Activated naive CD8-positive, alpha-beta T cell treated with anti-CD3 and anti-CD28 coated beads for 36 hours (primary cell): ENCODE measurements at regions not wholly inside any gene's neighbourhood (a gene's known extent, or its start where the extent isn't known, plus 50 kb on each side); places are given as distances from the start of the nearest gene placed in this dataset.

ENCODE experiments used
- DNase-seq: peaks from one replicate; pipeline ENCODE4 v3.0.0; 2021
- H3K27ac Mint-ChIP-seq: one replicate; pipeline ENCODE4 v1.8.0; 2022; ENCODE audit warnings: mild to moderate bottlenecking, moderate library complexity, mixed read lengths
- H3K27me3 Mint-ChIP-seq: one replicate; pipeline ENCODE4 v1.8.0; 2022; ENCODE audit warnings: mild to moderate bottlenecking, mixed read lengths
- H3K36me3 Mint-ChIP-seq: one replicate; pipeline ENCODE4 v1.8.0; 2021; ENCODE audit warnings: mild to moderate bottlenecking, mixed read lengths
- H3K4me1 Mint-ChIP-seq: one replicate; pipeline ENCODE4 v1.8.0; 2021; ENCODE audit warnings: mixed read lengths
- H3K4me3 Mint-ChIP-seq: one replicate; pipeline ENCODE4 v1.8.0; 2022; ENCODE audit warnings: mild to moderate bottlenecking, moderate library complexity, mixed read lengths
- H3K9me3 Mint-ChIP-seq: one replicate; pipeline ENCODE4 v1.8.0; 2022; ENCODE audit warnings: mixed read lengths

GRCh38 chr13:76720416-76720815, 165.8 kb downstream of the KCTD12 start:
- Mint-ChIP-seq H3K9me3 (no peaks in the 10 kb centered on the region), H3K4me1 (no peaks in the 10 kb centered on the region), H3K27ac (no peak overlapping the region), H3K4me3 (no peak overlapping the region), H3K36me3 (no peaks in the 10 kb centered on the region), H3K27me3 (no peaks in the 10 kb centered on the region)
- DNase-seq: no peak

GRCh38 chr13:76719955-76720354, 166.2 kb downstream of the KCTD12 start:
- Mint-ChIP-seq H3K27me3 (no peaks in the 10 kb centered on the region), H3K36me3 (no peaks in the 10 kb centered on the region), H3K9me3 (no peaks in the 10 kb centered on the region), H3K4me1 (no peaks in the 10 kb centered on the region), H3K4me3 (no peak overlapping the region), H3K27ac (no peak overlapping the region)
- no peak for DNase-seq

GRCh38 chr13:76717092-76717491, 169.1 kb downstream of the KCTD12 start:
- H3K27ac Mint-ChIP-seq: no peak overlapping the region
- no peak for DNase-seq
- no peaks in the 10 kb centered on the region for H3K9me3 Mint-ChIP-seq
- H3K4me3 Mint-ChIP-seq: no peak overlapping the region
- H3K27me3 Mint-ChIP-seq: no peaks in the 10 kb centered on the region
- H3K36me3 Mint-ChIP-seq: no peaks in the 10 kb centered on the region
- H3K4me1 Mint-ChIP-seq: no peaks in the 10 kb centered on the region

- H3K4me3 Mint-ChIP-seq: no peak overlapping the region
- DNase-seq: no peak
- no peaks in the 10 kb centered on the region for H3K27me3 Mint-ChIP-seq
- no peaks in the 10 kb centered on the region for H3K4me1 Mint-ChIP-seq
- no peaks in the 10 kb centered on the region for H3K9me3 Mint-ChIP-seq
- no peaks in the 10 kb centered on the region for H3K36me3 Mint-ChIP-seq
- H3K27ac Mint-ChIP-seq: no peak overlapping the region
These were observed 170.6 kb downstream of the KCTD12 start for GRCh38 chr13:76715621-76716020.

- Mint-ChIP-seq H3K27ac (no peak overlapping the region), H3K4me3 (no peak overlapping the region), H3K9me3 (no peaks in the 10 kb centered on the region), H3K36me3 (no peaks in the 10 kb centered on the region), H3K4me1 (no peaks in the 10 kb centered on the region), H3K27me3 (no peaks in the 10 kb centered on the region)
- no peak for DNase-seq
These were observed 171.1 kb downstream of the KCTD12 start for GRCh38 chr13:76715075-76715474.

GRCh38 chr13:76713280-76713679, 172.9 kb downstream of the KCTD12 start:
- Mint-ChIP-seq H3K27me3 (no peaks in the 10 kb centered on the region), H3K36me3 (no peaks in the 10 kb centered on the region), H3K9me3 (no peaks in the 10 kb centered on the region), H3K27ac (no peak overlapping the region), H3K4me3 (no peak overlapping the region), H3K4me1 (no peaks in the 10 kb centered on the region)
- DNase-seq: no peak

- Mint-ChIP-seq H3K36me3 (no peaks in the 10 kb centered on the region), H3K4me1 (no peaks in the 10 kb centered on the region), H3K27me3 (no peaks in the 10 kb centered on the region), H3K9me3 (no peaks in the 10 kb centered on the region), H3K4me3 (no peak overlapping the region), H3K27ac (no peak overlapping the region)
- DNase-seq: no peak
These were observed 174.5 kb downstream of the KCTD12 start for GRCh38 chr13:76711550-76712182.

- no peaks in the 10 kb centered on the region for H3K4me1 Mint-ChIP-seq
- H3K27me3 Mint-ChIP-seq: no peaks in the 10 kb centered on the region
- no peak overlapping the region for H3K27ac Mint-ChIP-seq
- H3K4me3 Mint-ChIP-seq: no peak overlapping the region
- no peaks in the 10 kb centered on the region for H3K36me3 Mint-ChIP-seq
- H3K9me3 Mint-ChIP-seq: no peaks in the 10 kb centered on the region
- no peak for DNase-seq
These were observed 176.4 kb downstream of the KCTD12 start for GRCh38 chr13:76709851-76710250.

GRCh38 chr13:76708138-76708688, 178.0 kb downstream of the KCTD12 start:
- Mint-ChIP-seq H3K9me3 (no peaks in the 10 kb centered on the region), H3K27ac (no peak overlapping the region), H3K36me3 (no peaks in the 10 kb centered on the region), H3K27me3 (no peaks in the 10 kb centered on the region), H3K4me1 (no peaks in the 10 kb centered on the region), H3K4me3 (no peak overlapping the region)
- DNase-seq: no peak

GRCh38 chr13:76707360-76707759, 178.8 kb downstream of the KCTD12 start:
- H3K27me3 Mint-ChIP-seq: no peaks in the 10 kb centered on the region
- H3K27ac Mint-ChIP-seq: no peak overlapping the region

GRCh38 chr13:76703621-76704288, 182.4 kb downstream of the KCTD12 start:
- H3K27me3 Mint-ChIP-seq: no peaks in the 10 kb centered on the region
- H3K9me3 Mint-ChIP-seq: no peaks in the 10 kb centered on the region
- H3K4me3 Mint-ChIP-seq: no peak overlapping the region
- H3K36me3 Mint-ChIP-seq: no peaks in the 10 kb centered on the region
- no peak overlapping the region for H3K27ac Mint-ChIP-seq
- no peak for DNase-seq
- H3K4me1 Mint-ChIP-seq: no peaks in the 10 kb centered on the region

More at GRCh38 chr13:76707360-76707759, 178.8 kb downstream of the KCTD12 start:
- Mint-ChIP-seq H3K36me3 (no peaks in the 10 kb centered on the region), H3K4me1 (no peaks in the 10 kb centered on the region), H3K9me3 (no peaks in the 10 kb centered on the region), H3K4me3 (no peak overlapping the region)
- DNase-seq: no peak

GRCh38 chr13:76703216-76703615, 183.0 kb downstream of the KCTD12 start:
- Mint-ChIP-seq H3K27ac (no peak overlapping the region), H3K36me3 (no peaks in the 10 kb centered on the region), H3K9me3 (no peaks in the 10 kb centered on the region), H3K27me3 (no peaks in the 10 kb centered on the region), H3K4me3 (no peak overlapping the region), H3K4me1 (no peaks in the 10 kb centered on the region)
- no peak for DNase-seq

GRCh38 chr13:76697288-76697687, 188.9 kb downstream of the KCTD12 start:
- no peaks in the 10 kb centered on the region for H3K36me3 Mint-ChIP-seq
- no peaks in the 10 kb centered on the region for H3K27me3 Mint-ChIP-seq
- H3K27ac Mint-ChIP-seq: no peak overlapping the region
- H3K4me1 Mint-ChIP-seq: no peaks in the 10 kb centered on the region
- DNase-seq: no peak
- no peak overlapping the region for H3K4me3 Mint-ChIP-seq
- H3K9me3 Mint-ChIP-seq: no peaks in the 10 kb centered on the region

GRCh38 chr13:76696370-76696769, 189.8 kb downstream of the KCTD12 start:
- Mint-ChIP-seq H3K4me1 (no peaks in the 10 kb centered on the region), H3K27ac (no peak overlapping the region), H3K36me3 (no peaks in the 10 kb centered on the region)

GRCh38 chr13:76693086-76693485, 193.1 kb downstream of the KCTD12 start:
- no peak overlapping the region for H3K27ac Mint-ChIP-seq
- no peaks in the 10 kb centered on the region for H3K4me1 Mint-ChIP-seq
- DNase-seq: no peak
- no peaks in the 10 kb centered on the region for H3K36me3 Mint-ChIP-seq
- no peaks in the 10 kb centered on the region for H3K9me3 Mint-ChIP-seq
- H3K4me3 Mint-ChIP-seq: no peak overlapping the region
- no peaks in the 10 kb centered on the region for H3K27me3 Mint-ChIP-seq

More at GRCh38 chr13:76696370-76696769, 189.8 kb downstream of the KCTD12 start:
- no peak for DNase-seq
- Mint-ChIP-seq H3K4me3 (no peak overlapping the region), H3K27me3 (no peaks in the 10 kb centered on the region), H3K9me3 (no peaks in the 10 kb centered on the region)

GRCh38 chr13:76692346-76692745, 193.9 kb downstream of the KCTD12 start:
- no peak overlapping the region for H3K27ac Mint-ChIP-seq
- no peak overlapping the region for H3K4me3 Mint-ChIP-seq
- H3K36me3 Mint-ChIP-seq: no peaks in the 10 kb centered on the region
- DNase-seq: no peak
- H3K27me3 Mint-ChIP-seq: no peaks in the 10 kb centered on the region
- H3K4me1 Mint-ChIP-seq: peaks cover 2% of the 10 kb centered on the region
- no peaks in the 10 kb centered on the region for H3K9me3 Mint-ChIP-seq
